IMR-90 (cell line): ENCODE measurements at regions not wholly inside any gene's neighbourhood (a gene's known extent, or its start where the extent isn't known, plus 50 kb on each side); places are given as distances from the start of the nearest gene placed in this dataset.

Experiments used
- ATAC-seq: fragments of 200-7000 bp; cut with Tn5 transposase; 2 replicates; pipeline ENCODE4 v1.9.1; 2020; ENCODE audit warnings: low read depth, mild to moderate bottlenecking, moderate library complexity
- BruUV-seq: library from RNA; stranded (reverse); fragments of 400-500 nt; replicated peaks from 2 replicates; lab custom pipeline; 2021; lab: Mats Ljungman, UMichigan
- CTCF ChIA-PET: fragments of 300-600 bp; formaldehyde crosslinking; extraction: SDS; loops from one replicate; lab custom pipeline; 2021; ENCODE audit warnings: antibody characterized with exemption; lab: Yijun Ruan, JAX
- POLR2A ChIA-PET: fragments of 300-600 bp; sonication (Branson Sonifier 250); formaldehyde crosslinking; loops from one replicate; lab custom pipeline; 2022; ENCODE audit warnings: antibody characterized with exemption; ENCODE audit not compliant: unreplicated experiment; lab: Charles Lee
- DNase-seq: peaks from one replicate; pipeline ENCODE4 v3.0.0; 2013
- H2AFZ ChIP-seq: replicated peaks from 2 replicates; pipeline ENCODE3; 2013; ENCODE audit warnings: low read length, mild to moderate bottlenecking; ENCODE audit not compliant: poor library complexity
- H2AK5ac ChIP-seq: 2 replicates; pipeline ENCODE4 v1.6.1; 2013; ENCODE audit warnings: low read depth, low read length, inconsistent platforms
- H2AK9ac ChIP-seq: replicated peaks from 2 replicates; pipeline ENCODE3; 2013; ENCODE audit warnings: mild to moderate bottlenecking, low read depth, low read length, moderate library complexity; ENCODE audit not compliant: poor library complexity
- H2BK120ac ChIP-seq: 2 replicates; pipeline ENCODE4 v1.6.1; 2013; ENCODE audit warnings: low read depth, low read length, inconsistent platforms
- H2BK15ac ChIP-seq: 3 replicates; pipeline ENCODE4 v1.6.1; 2013; ENCODE audit warnings: low read depth, low read length, inconsistent platforms
- H2BK20ac ChIP-seq: 2 replicates; pipeline ENCODE4 v1.6.1; 2013; ENCODE audit warnings: low read depth, mild to moderate bottlenecking, inconsistent platforms, low read length, moderate library complexity
- H2BK5ac ChIP-seq: 2 replicates; pipeline ENCODE4 v1.6.1; 2013; ENCODE audit warnings: mild to moderate bottlenecking, low read depth, low read length, inconsistent platforms; ENCODE audit not compliant: poor library complexity, severe bottlenecking
- H3K14ac ChIP-seq: replicated peaks from 2 replicates; pipeline ENCODE4 v1.6.1; 2013; ENCODE audit warnings: low read depth, low read length, inconsistent platforms
- H3K18ac ChIP-seq: 2 replicates; pipeline ENCODE4 v1.6.1; 2013; ENCODE audit warnings: low read depth, low read length, control low read depth
- H3K23ac ChIP-seq: 2 replicates; pipeline ENCODE4 v1.6.1; 2013; ENCODE audit warnings: low read depth, low read length, inconsistent platforms
- H3K27ac ChIP-seq: 2 replicates; pipeline ENCODE4 v1.5.1; 2013; ENCODE audit warnings: mild to moderate bottlenecking, control low read depth, low read length; ENCODE audit not compliant: insufficient read depth
- H3K27me3 ChIP-seq: 2 replicates; pipeline ENCODE4 v1.6.1; 2013; ENCODE audit warnings: low read length; ENCODE audit not compliant: control insufficient read depth, insufficient read depth
- H3K36me3 ChIP-seq: 2 replicates; pipeline ENCODE4 v1.6.1; 2013; ENCODE audit warnings: low read length, mixed read lengths; ENCODE audit not compliant: control insufficient read depth, insufficient read depth
- H3K4ac ChIP-seq: 2 replicates; pipeline ENCODE4 v1.6.1; 2013; ENCODE audit warnings: low read depth, low read length, inconsistent platforms
- H3K4me1 ChIP-seq: 2 replicates; pipeline ENCODE4 v1.6.1; 2013; ENCODE audit warnings: low read length, mixed read lengths; ENCODE audit not compliant: control insufficient read depth, insufficient read depth
- H3K4me2 ChIP-seq: 2 replicates; pipeline ENCODE4 v1.6.1; 2013; ENCODE audit warnings: low read depth, mild to moderate bottlenecking, control low read depth, low read length, moderate library complexity
- H3K4me3 ChIP-seq: 2 replicates; pipeline ENCODE4 v1.5.1; 2013; ENCODE audit warnings: low read depth, mild to moderate bottlenecking, control low read depth, low read length, moderate library complexity; ENCODE audit not compliant: insufficient read depth
- H3K56ac ChIP-seq: 2 replicates; pipeline ENCODE4 v1.6.1; 2013; ENCODE audit warnings: low read length, inconsistent platforms; ENCODE audit not compliant: insufficient read depth; ENCODE audit errors: extremely low read depth
- H3K79me1 ChIP-seq, 2 experiments: 2 replicates each; pipeline ENCODE4 v1.6.1; 2013; ENCODE audit warnings: low read length in 2 of 2, inconsistent platforms in 1 of 2, low read depth in 1 of 2
- H3K9ac ChIP-seq: 2 replicates; pipeline ENCODE4 v1.6.1; 2013; ENCODE audit warnings: low read depth, low read length, control low read depth
- H3K9me1 ChIP-seq: 2 replicates; pipeline ENCODE4 v1.6.1; 2013; ENCODE audit warnings: low read length, inconsistent platforms; ENCODE audit not compliant: insufficient read depth
- H3K9me3 ChIP-seq: 2 replicates; pipeline ENCODE4 v1.6.1; 2013; ENCODE audit warnings: low read length; ENCODE audit not compliant: control insufficient read depth, insufficient read depth
- H4K20me1 ChIP-seq: 2 replicates; pipeline ENCODE4 v1.6.1; 2013; ENCODE audit warnings: low read length, inconsistent platforms; ENCODE audit not compliant: insufficient read depth
- H4K5ac ChIP-seq: 2 replicates; pipeline ENCODE4 v1.6.1; 2013; ENCODE audit warnings: mild to moderate bottlenecking, low read depth, low read length, control low read depth
- H4K8ac ChIP-seq, 2 experiments: 2 replicates each; pipeline ENCODE4 v1.6.1; 2013; ENCODE audit warnings: low read depth in 2 of 2, low read length in 2 of 2, control low read depth in 1 of 2, inconsistent platforms in 1 of 2
- H4K91ac ChIP-seq: 2 replicates; pipeline ENCODE4 v1.6.1; 2013; ENCODE audit warnings: low read depth, low read length, inconsistent platforms; ENCODE audit not compliant: insufficient read depth
- MAFK ChIP-seq: IDR thresholded peaks from 2 replicates; pipeline ENCODE4 v1.6.1; 2012; ENCODE audit warnings: low read depth, low read length, improper control_type of control experiment
- POLR2A ChIP-seq: IDR thresholded peaks from 2 replicates; pipeline ENCODE4 v1.6.1; 2012; ENCODE audit warnings: mild to moderate bottlenecking, low read depth, low read length
- WGBS, 2 experiments: methylation state at CpG; one replicate each; pipeline versions ENCODE4 v1.1.5 to v1.1.7; 2013; ENCODE audit warnings: missing lambda C conversion rate in 2 of 2; ENCODE audit not compliant: insufficient read length in 1 of 2; ENCODE audit errors: extremely low coverage in 2 of 2; 5-methylcytosine and 5-hydroxymethylcytosine counted together
- dilution Hi-C: fragments of 300-500 bp; cut with HindIII; formaldehyde crosslinking; loops from one replicate; pipeline ENCODE4 v1.14.3; 2018; ENCODE audit warnings: low sequenced_read_pairs; ENCODE audit not compliant: unreplicated experiment
- in situ Hi-C: fragments of 300-500 bp; cut with MboI; formaldehyde crosslinking; loops from 3 replicates; pipeline ENCODE4 v1.14.3; 2019; ENCODE audit warnings: low sequenced_read_pairs, inconsistent platforms, mixed read lengths
- intact Hi-C: fragments of 100-400 bp; cut with micrococcal nuclease; formaldehyde crosslinking; loops from 2 replicates; pipeline ENCODE4 v1.10.0; 2022

DNA sequence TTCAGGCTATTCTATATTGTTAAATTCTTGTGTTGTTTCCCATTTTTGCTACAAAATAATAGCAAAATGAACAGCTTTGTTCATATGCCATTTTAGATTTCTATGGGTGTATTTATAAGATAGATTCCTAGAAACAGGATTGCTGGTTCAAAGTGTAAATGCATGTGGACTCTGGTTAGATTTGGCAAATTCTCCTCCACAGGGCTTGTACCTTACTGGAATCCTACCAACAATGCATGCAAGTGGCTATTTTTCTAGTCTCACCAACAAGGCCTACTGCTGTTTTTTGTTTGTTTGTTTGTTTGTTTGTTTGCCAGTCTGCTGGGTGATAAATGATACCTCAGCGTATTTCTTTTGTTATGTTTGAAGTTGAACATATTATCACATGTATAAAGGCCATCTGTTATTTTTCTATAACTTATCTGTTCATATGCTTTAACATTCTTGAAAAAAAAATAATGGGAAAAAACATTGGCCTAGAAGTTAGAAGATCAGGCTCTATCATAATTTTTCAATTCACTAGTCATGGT, 87.1 kb upstream of the AHR start:
- Histone ChIP-seq H2AK9ac (no peak overlapping the region), H2AFZ (no peak overlapping the region), H3K56ac (no peak overlapping the region), H3K14ac (no peak overlapping the region), H3K4ac (no peak overlapping the region), H2BK5ac (no peak overlapping the region), H2BK20ac (no peak overlapping the region), H3K4me1 (no peaks in the 10 kb centered on the region), H3K23ac (no peak overlapping the region), H3K4me3 (no peak overlapping the region), H2BK120ac (no peak overlapping the region), H3K9me3 (no peaks in the 10 kb centered on the region), H3K9me1 (no peaks in the 10 kb centered on the region), H3K18ac (no peak overlapping the region), H4K5ac (no peak overlapping the region), H2BK15ac (no peak overlapping the region), H4K20me1 (no peaks in the 10 kb centered on the region), H4K8ac (no peak overlapping the region), H4K91ac (no peak overlapping the region), H3K9ac (no peak overlapping the region), H3K27me3 (no peaks in the 10 kb centered on the region), H3K4me2 (no peak overlapping the region), H3K36me3 (no peaks in the 10 kb centered on the region), H3K79me1 (no peaks in the 10 kb centered on the region), H2AK5ac (no peak overlapping the region), H3K27ac (no peak overlapping the region)
- intact Hi-C loops (loop anchor here (5.0 kb wide), 1 partner anchor 39 kb away; no protein-coding TSS in a partner anchor), in situ Hi-C loops (no loop called here), dilution Hi-C loops (no loop called here)
- no peak for ATAC-seq
- POLR2A ChIA-PET, result no interaction called here
- no peak for DNase-seq
- WGBS, 2 experiments, result no CpG with 5 or more reads among the region's 1 CpG
- CTCF ChIA-PET, result no interaction called here
- TF ChIP-seq POLR2A (no peak), MAFK (peak; percentile 34; the same call in 1 of the 2 replicates)
- no TSS peak for BruUV-seq
